Neuronal stem cell (in vitro differentiated cells): ENCODE measurements at regions not wholly inside any gene's neighbourhood (a gene's known extent, or its start where the extent isn't known, plus 50 kb on each side); places are given as distances from the start of the nearest gene placed in this dataset.

ENCODE experiments used
- DNase-seq: peaks from one replicate; pipeline ENCODE4 v3.0.0-alpha.2; 2013; ENCODE audit warnings: low spot score
- H2AFZ ChIP-seq: one replicate; pipeline ENCODE4 v1.6.1; 2013; ENCODE audit warnings: mild to moderate bottlenecking, low read length, inconsistent platforms
- H2AK5ac ChIP-seq: 2 replicates; pipeline ENCODE4 v1.6.1; 2013; ENCODE audit warnings: low read depth, mild to moderate bottlenecking, inconsistent platforms, low read length, moderate library complexity, mixed read lengths
- H2BK120ac ChIP-seq: 2 replicates; pipeline ENCODE4 v1.6.1; 2013; ENCODE audit warnings: low read depth, mild to moderate bottlenecking, inconsistent platforms, low read length, moderate library complexity, mixed read lengths
- H2BK12ac ChIP-seq: one replicate; pipeline ENCODE4 v1.6.1; 2013; ENCODE audit warnings: low read length, inconsistent platforms
- H2BK15ac ChIP-seq: 2 replicates; pipeline ENCODE4 v1.6.1; 2013; ENCODE audit warnings: mild to moderate bottlenecking, low read length, inconsistent platforms, mixed read lengths
- H2BK5ac ChIP-seq: one replicate; pipeline ENCODE4 v1.6.1; 2013; ENCODE audit warnings: inconsistent platforms, mild to moderate bottlenecking, low read length, moderate library complexity
- H3K14ac ChIP-seq: one replicate; pipeline ENCODE4 v1.6.1; 2013; ENCODE audit warnings: low read length, inconsistent platforms
- H3K18ac ChIP-seq: 2 replicates; pipeline ENCODE4 v1.6.1; 2013; ENCODE audit warnings: low read length, inconsistent platforms
- H3K23ac ChIP-seq: 2 replicates; pipeline ENCODE4 v1.6.1; 2013; ENCODE audit warnings: low read depth, mild to moderate bottlenecking, mixed read lengths, low read length, inconsistent platforms; ENCODE audit not compliant: poor library complexity
- H3K27ac ChIP-seq: replicated peaks from 3 replicates; pipeline ENCODE4 v1.5.1; 2013; ENCODE audit warnings: low read length, inconsistent platforms
- H3K27me3 ChIP-seq, 3 experiments: 2 replicates each; pipeline ENCODE4 v1.6.1; 2013; ENCODE audit warnings: low read length in 3 of 3, mild to moderate bottlenecking in 2 of 3, inconsistent platforms in 1 of 3, low read depth in 1 of 3, mixed read lengths in 1 of 3, moderate library complexity in 1 of 3; ENCODE audit not compliant: control insufficient read depth in 3 of 3, insufficient read depth in 3 of 3
- H3K36me3 ChIP-seq, 2 donors: replicated peaks in 1 of 2; 2 replicates each; pipeline ENCODE4 v1.6.1; 2013; ENCODE audit warnings: low read length in 2 of 2; ENCODE audit not compliant: control insufficient read depth in 2 of 2, insufficient read depth in 2 of 2
- H3K4ac ChIP-seq: 2 replicates; pipeline ENCODE4 v1.6.1; 2013; ENCODE audit warnings: inconsistent platforms, mild to moderate bottlenecking, low read length, moderate library complexity
- H3K4me1 ChIP-seq, 2 donors: 1 replicate in 1 of 2; 2 replicates in 1 of 2; pipeline ENCODE4 v1.6.1; 2013; ENCODE audit warnings: low read length in 2 of 2, low read depth in 1 of 2; ENCODE audit not compliant: control insufficient read depth in 2 of 2, insufficient read depth in 1 of 2
- H3K4me2 ChIP-seq: one replicate; pipeline ENCODE4 v1.6.1; 2013; ENCODE audit warnings: mild to moderate bottlenecking, low read length, inconsistent platforms; ENCODE audit not compliant: insufficient read depth, poor library complexity, severe bottlenecking
- H3K4me3 ChIP-seq, 2 donors: 2 replicates each; pipeline ENCODE4 v1.5.1; 2013; ENCODE audit warnings: low read length in 2 of 2, mild to moderate bottlenecking in 2 of 2, inconsistent platforms in 1 of 2, moderate library complexity in 1 of 2
- H3K79me1 ChIP-seq: one replicate; pipeline ENCODE4 v1.6.1; 2013; ENCODE audit warnings: low read depth, mild to moderate bottlenecking, inconsistent platforms, low read length, moderate library complexity
- H3K9ac ChIP-seq: one replicate; pipeline ENCODE4 v1.6.1; 2013; ENCODE audit warnings: mild to moderate bottlenecking, low read depth, low read length, inconsistent platforms; ENCODE audit not compliant: poor library complexity
- H3K9me3 ChIP-seq, 2 donors: replicated peaks in 1 of 2; 2 replicates each; pipeline versions ENCODE3 to v1.6.1; 2013; ENCODE audit warnings: low read length in 2 of 2, mild to moderate bottlenecking in 2 of 2, inconsistent platforms in 1 of 2, low read depth in 1 of 2, mixed read lengths in 1 of 2, moderate library complexity in 1 of 2; ENCODE audit not compliant: control insufficient read depth in 2 of 2, insufficient read depth in 1 of 2
- H4K8ac ChIP-seq: one replicate; pipeline ENCODE4 v1.6.1; 2013; ENCODE audit warnings: low read depth, mild to moderate bottlenecking, inconsistent platforms, low read length, moderate library complexity
- H4K91ac ChIP-seq: one replicate; pipeline ENCODE4 v1.6.1; 2013; ENCODE audit warnings: low read length, low read depth, mild to moderate bottlenecking, inconsistent platforms; ENCODE audit not compliant: poor library complexity
- WGBS, 2 donors: extraction: QIAGEN DNeasy Blood & Tissue Kit; methylation state at CpG; one replicate each; pipeline ENCODE4 v1.1.7; 2013; ENCODE audit warnings: missing lambda C conversion rate in 2 of 2, mixed read lengths in 1 of 2; ENCODE audit not compliant: insufficient read length in 2 of 2, insufficient replicate concordance in 1 of 2; ENCODE audit errors: extremely low coverage in 2 of 2; 5-methylcytosine and 5-hydroxymethylcytosine counted together

DNA sequence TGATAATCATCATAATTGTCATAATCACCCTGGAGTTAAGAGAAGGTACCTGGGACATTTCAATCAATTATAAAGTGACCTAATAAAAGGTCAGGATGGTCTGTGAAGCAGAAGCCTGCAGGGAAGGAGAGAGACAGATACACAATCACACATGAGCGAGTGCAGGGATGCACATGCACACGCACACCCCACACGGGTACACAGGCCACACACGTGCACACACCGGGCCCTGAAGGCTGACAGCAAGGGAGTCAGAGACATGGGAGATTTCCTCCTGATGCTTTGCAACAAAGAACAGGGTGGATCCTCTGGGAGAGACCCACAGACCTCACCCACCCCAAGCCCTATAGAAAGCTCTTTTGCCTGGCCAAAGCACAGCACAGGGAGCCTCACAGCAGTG is 82.3 kb upstream of the ZC3H12A start:
- Histone ChIP-seq H4K8ac (no peak overlapping the region), H4K91ac (no peak overlapping the region), H3K27me3 (peaks cover 0 to 56% (median 0%) of the 10 kb centered on the region in 3 experiments), H2BK120ac (peak overlapping the region; percentile 0), H3K18ac (peak overlapping the region; percentile 9), H3K4me1 (peaks cover 0 to 55% of the 10 kb centered on the region in 2 donors), H3K9ac (no peak overlapping the region), H3K36me3 (no peaks in the 10 kb centered on the region), H2AK5ac (no peak overlapping the region), H2BK12ac (peak overlapping the region; percentile 8), H2AFZ (no peak overlapping the region), H3K23ac (no peak overlapping the region), H3K4ac (no peak overlapping the region), H3K79me1 (no peaks in the 10 kb centered on the region), H3K27ac (peak overlapping the region; percentile 67), H2BK5ac (peak overlapping the region; percentile 20), H3K4me2 (no peak overlapping the region), H3K4me3 (no peak overlapping the region), H3K14ac (no peak overlapping the region), H3K9me3 (no peaks in the 10 kb centered on the region), H2BK15ac (no peak overlapping the region)
- WGBS, 2 donors = no CpG with 5 or more reads among the region's 5 CpGs
- DNase-seq = no peak

DNA sequence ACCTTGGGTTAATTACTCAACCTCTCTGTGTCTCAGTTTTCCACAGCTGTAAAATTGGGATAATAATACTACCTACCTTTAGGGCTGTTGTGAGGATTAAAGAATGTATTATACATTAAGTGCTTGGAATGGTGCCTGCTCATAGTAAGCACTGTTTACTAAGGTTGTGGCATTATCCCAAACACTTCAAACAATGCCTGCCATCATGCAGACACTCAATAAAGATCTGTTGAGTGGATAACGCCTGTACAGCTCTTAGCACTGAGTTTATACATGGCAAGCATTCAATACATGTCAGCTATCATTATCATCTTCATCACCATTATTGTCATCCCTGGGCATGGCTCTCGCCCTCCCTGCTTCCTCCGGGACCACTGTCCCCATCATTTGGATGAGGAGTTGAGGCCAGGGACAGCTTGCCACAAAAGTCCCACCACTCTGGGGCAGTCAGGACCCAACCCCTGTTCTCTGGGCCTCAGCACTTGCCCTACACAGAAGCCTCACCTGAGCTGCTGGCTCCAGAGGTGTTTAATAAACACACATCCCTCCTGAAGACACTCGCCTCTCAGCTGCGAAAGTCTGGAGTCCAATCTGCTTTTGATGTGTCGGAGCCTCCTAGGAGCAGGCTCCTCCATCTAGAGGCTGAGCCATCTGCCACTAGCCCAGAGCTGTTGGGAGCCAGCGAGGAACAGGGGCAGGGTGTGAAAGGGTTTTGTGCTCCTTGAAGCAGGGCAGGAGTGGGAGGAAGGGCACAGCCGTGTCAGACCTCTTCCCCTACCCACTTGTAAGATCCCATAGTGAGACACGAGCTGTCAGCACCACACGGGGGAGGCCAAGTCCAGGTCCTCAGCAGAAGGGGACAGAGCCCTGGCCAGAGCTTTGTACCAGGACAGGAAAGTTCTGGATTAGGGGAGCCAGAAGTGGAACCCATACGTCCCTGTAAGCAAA is 80.9 kb upstream of the ZC3H12A start:
- DNase-seq = no peak
- Histone ChIP-seq H4K91ac (no peak overlapping the region), H3K4me2 (no peak overlapping the region), H3K36me3 (no peaks in the 10 kb centered on the region), H4K8ac (no peak overlapping the region), H2AFZ (no peak overlapping the region), H3K27ac (no peak overlapping the region), H3K9me3 (no peaks in the 10 kb centered on the region), H3K27me3 (peaks cover 0 to 56% (median 0%) of the 10 kb centered on the region in 3 experiments), H2AK5ac (peak overlapping the region; percentile 20), H3K9ac (no peak overlapping the region), H2BK15ac (peak overlapping the region; percentile 8), H3K18ac (peak overlapping the region; percentile 69), H2BK12ac (no peak overlapping the region), H2BK5ac (peak overlapping the region; percentile 4), H3K4ac (no peak overlapping the region), H2BK120ac (no peak overlapping the region), H3K23ac (no peak overlapping the region), H3K14ac (no peak overlapping the region), H3K4me3 (no peak overlapping the region), H3K79me1 (no peaks in the 10 kb centered on the region), H3K4me1 (peaks cover 0 to 49% of the 10 kb centered on the region in 2 donors)
- WGBS, 2 donors = no CpG with 5 or more reads among the region's 11 CpGs

DNA sequence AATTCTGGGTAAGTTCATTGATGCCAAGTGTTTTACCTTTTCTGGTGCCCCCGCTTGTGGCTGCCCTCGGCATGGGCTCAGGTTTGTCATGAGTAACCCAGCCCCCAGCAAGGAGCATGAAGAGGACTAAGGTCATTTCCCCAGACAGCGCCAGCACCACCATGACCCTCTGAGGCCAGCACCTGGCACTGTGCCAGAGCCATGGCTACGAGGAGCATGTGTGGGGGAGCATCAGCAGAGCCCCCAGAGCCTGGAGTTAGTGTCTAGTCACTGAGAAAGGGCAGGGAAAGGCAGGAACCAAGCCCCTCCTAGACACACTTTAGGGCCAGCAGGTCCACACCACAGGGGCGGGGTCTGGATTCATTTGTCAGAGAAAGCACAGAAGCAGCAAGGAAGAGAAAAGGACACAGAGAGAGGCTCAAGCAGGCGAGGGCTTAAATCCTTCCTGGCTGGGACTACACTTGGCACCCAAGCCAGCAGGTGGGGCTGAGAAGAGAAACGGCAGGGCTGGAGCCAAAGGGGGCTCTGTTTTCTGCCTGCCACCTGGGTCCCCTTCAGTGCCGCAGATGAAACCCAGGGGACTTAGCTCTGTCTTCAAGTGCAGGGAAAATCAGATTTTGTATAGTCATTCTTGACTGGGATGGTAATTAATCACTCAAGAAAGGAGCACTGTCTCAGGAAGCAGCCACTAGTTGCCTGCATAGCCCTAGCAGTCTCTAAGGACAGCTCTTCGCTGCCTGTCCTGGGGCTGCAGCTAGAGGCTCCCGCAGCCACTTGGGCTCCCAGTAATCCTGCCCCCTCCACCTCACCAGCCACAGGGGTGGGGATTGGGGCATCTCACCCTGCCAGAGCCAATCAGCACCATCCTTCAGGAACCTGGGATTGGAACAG is 79.6 kb upstream of the ZC3H12A start:
- WGBS, 2 donors = no CpG with 5 or more reads among the region's 10 CpGs
- no peak overlapping the region for H2BK12ac ChIP-seq
- H3K4ac ChIP-seq = no peak overlapping the region
- peaks cover 0 to 67% (median 0%) of the 10 kb centered on the region in 3 experiments for H3K27me3 ChIP-seq
- no peak overlapping the region for H3K14ac ChIP-seq
- no peaks in the 10 kb centered on the region for H3K36me3 ChIP-seq
- H3K18ac ChIP-seq = peak overlapping the region; percentile 81
- H3K4me3 ChIP-seq = no peak overlapping the region
- no peak overlapping the region for H3K27ac ChIP-seq
- no peak overlapping the region for H2AFZ ChIP-seq
- H3K9ac ChIP-seq = no peak overlapping the region
- H3K23ac ChIP-seq = no peak overlapping the region
- peaks cover 0 to 45% of the 10 kb centered on the region in 2 donors for H3K4me1 ChIP-seq
- H3K4me2 ChIP-seq = no peak overlapping the region
- no peak overlapping the region for H2BK120ac ChIP-seq
- H3K9me3 ChIP-seq = no peaks in the 10 kb centered on the region
- H2AK5ac ChIP-seq = peak overlapping the region; percentile 15
- peak overlapping the region; percentile 57 for H2BK5ac ChIP-seq
- H2BK15ac ChIP-seq = no peak overlapping the region
- no peaks in the 10 kb centered on the region for H3K79me1 ChIP-seq
- DNase-seq = no peak
- H4K8ac ChIP-seq = no peak overlapping the region
- peak overlapping the region; percentile 32 for H4K91ac ChIP-seq
